ENCODE measurements at regions not wholly inside any gene's neighbourhood (a gene's known extent, or its start where the extent isn't known, plus 50 kb on each side); places are given as distances from the start of the nearest gene placed in this dataset.

DNA sequence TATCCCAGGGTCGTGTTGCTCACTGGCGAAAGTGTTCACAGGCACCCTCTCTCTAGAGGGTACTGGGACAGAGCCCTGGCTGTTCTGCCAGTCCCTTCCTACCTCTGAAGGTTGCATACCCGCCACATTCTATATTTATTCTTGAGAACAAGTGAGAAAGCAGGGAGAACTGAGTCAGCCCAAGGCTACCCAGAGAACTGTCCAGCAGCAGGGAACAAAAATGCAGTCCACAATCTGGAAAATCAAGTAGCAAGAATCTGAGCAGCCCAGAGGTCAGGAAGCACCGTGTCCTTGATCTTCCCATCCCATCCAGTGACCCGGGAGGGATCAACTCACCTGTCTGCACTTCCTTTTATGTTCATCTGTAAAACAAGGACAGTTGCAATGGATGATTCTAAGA lies 164.1 kb downstream of the FBXO15 start:
- no peaks in the 10 kb centered on the region for H3K36me3 Mint-ChIP-seq (ENCODE audit: low read depth)
- H3K9me3 Mint-ChIP-seq, result peaks cover 12% of the 10 kb centered on the region
- H3K27ac Mint-ChIP-seq, result no peak overlapping the region
- no peaks in the 10 kb centered on the region for H3K4me1 Mint-ChIP-seq (ENCODE audit: low read depth)
- intact Hi-C loops (cut with micrococcal nuclease), result no loop called here
- peaks cover 1% of the 10 kb centered on the region for H3K27me3 Mint-ChIP-seq
- no peak overlapping the region for H3K4me3 Mint-ChIP-seq

DNA sequence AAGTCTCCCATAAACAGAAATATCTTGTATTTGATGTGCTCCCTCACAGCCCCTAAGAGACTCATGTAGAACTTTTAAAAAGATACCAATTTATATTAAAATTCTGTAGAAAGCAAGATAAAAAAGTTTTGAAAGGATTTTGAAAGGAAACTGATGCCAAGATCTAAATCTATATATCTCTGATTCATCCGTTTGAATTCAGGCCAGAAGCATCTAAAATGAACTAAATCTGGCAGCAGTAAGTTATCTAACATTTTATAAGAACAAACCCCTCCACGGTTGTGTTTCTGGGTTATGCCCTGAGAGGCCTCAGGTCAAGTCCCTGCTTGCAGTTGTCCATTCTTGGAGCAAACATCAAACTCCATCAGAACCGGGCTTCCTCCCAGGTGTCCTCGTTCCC lies 165.8 kb downstream of the FBXO15 start:
- Mint-ChIP-seq H3K4me3 (no peak overlapping the region), H3K27ac (no peak overlapping the region), H3K36me3 (ENCODE audit: low read depth) (no peaks in the 10 kb centered on the region), H3K4me1 (ENCODE audit: low read depth) (no peaks in the 10 kb centered on the region), H3K9me3 (no peaks in the 10 kb centered on the region), H3K27me3 (peaks cover 1% of the 10 kb centered on the region)
- intact Hi-C loops (cut with micrococcal nuclease), result no loop called here

DNA sequence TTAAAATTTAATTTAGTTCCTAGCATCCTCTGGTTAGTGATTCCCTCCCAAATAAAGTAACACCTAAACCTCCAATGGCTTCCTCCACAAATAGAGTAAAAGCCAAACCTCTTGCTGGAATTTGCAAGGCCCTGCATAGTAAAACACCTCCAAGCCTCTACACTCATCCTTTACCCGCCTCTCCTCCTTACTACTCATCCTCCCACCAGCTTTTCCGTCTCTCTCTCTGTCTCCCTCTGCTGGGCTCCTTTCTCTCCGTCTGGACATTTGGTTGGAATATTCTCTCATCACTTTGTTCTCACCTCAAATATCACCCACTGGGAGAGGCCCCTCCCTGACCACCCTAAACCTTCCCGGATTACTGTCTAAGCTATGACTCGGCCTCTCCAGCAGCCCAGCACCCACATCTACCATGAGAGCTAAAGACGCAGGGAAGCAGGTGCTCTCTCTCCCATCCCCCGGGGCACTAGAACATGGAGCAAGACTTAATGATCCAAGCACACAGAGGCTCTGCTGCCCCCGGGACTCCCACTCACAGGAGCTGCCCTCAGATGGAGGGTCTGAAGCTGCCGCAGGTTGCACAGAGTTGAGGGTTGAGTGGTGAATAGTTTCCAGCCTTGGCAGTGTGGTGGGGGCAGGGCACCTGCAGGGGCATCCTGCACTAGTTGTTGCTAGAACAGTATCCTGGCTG lies 167.2 kb downstream of the FBXO15 start:
- Mint-ChIP-seq H3K27ac (no peak overlapping the region), H3K4me1 (ENCODE audit: low read depth) (no peaks in the 10 kb centered on the region), H3K9me3 (no peaks in the 10 kb centered on the region), H3K4me3 (no peak overlapping the region), H3K27me3 (no peaks in the 10 kb centered on the region), H3K36me3 (ENCODE audit: low read depth) (no peaks in the 10 kb centered on the region)
- intact Hi-C loops (cut with micrococcal nuclease), result no loop called here

GRCh38 chr18:73979742-73980141 lies 167.9 kb downstream of the FBXO15 start:
- H3K27ac Mint-ChIP-seq, result no peak overlapping the region
- H3K27me3 Mint-ChIP-seq, result peaks cover 3% of the 10 kb centered on the region
- H3K4me1 Mint-ChIP-seq (ENCODE audit: low read depth), result no peaks in the 10 kb centered on the region
- H3K36me3 Mint-ChIP-seq (ENCODE audit: low read depth), result no peaks in the 10 kb centered on the region
- intact Hi-C loops (cut with micrococcal nuclease), result no loop called here
- H3K4me3 Mint-ChIP-seq, result no peak overlapping the region
- H3K9me3 Mint-ChIP-seq, result no peaks in the 10 kb centered on the region

DNA sequence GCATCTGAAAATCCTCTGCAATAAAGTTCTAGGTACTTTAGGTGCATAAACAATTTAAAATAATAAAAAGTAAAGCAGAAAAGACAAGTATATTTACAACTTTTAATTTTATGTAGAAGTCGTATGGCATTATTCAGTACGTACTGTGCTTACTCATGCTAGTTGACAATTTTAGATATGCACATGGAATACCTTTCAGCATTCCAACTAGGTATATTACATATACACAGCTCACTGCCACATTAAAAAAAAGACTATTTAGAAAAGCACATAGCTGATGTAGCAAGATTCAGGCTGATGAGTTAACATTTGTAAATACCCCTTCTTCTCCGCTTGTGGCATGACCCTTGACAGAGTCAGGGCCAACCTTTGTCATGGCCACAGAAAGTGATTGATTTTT lies 171.2 kb downstream of the FBXO15 start:
- Mint-ChIP-seq H3K4me1 (ENCODE audit: low read depth) (no peaks in the 10 kb centered on the region), H3K27ac (no peak overlapping the region), H3K4me3 (no peak overlapping the region), H3K27me3 (peaks cover 3% of the 10 kb centered on the region), H3K36me3 (ENCODE audit: low read depth) (no peaks in the 10 kb centered on the region), H3K9me3 (no peaks in the 10 kb centered on the region)
- intact Hi-C loops (cut with micrococcal nuclease), result no loop called here

GRCh38 chr18:73975266-73975665 lies 172.4 kb downstream of the FBXO15 start:
- no peaks in the 10 kb centered on the region for H3K36me3 Mint-ChIP-seq (ENCODE audit: low read depth)
- H3K27ac Mint-ChIP-seq, result no peak overlapping the region
- intact Hi-C loops (cut with micrococcal nuclease), result no loop called here
- H3K9me3 Mint-ChIP-seq, result no peaks in the 10 kb centered on the region
- peaks cover 3% of the 10 kb centered on the region for H3K27me3 Mint-ChIP-seq
- H3K4me3 Mint-ChIP-seq, result no peak overlapping the region
- no peaks in the 10 kb centered on the region for H3K4me1 Mint-ChIP-seq (ENCODE audit: low read depth)

GRCh38 chr18:73973972-73974371 lies 173.7 kb downstream of the FBXO15 start:
- intact Hi-C loops (cut with micrococcal nuclease), result no loop called here
- Mint-ChIP-seq H3K4me1 (ENCODE audit: low read depth) (no peaks in the 10 kb centered on the region), H3K4me3 (no peak overlapping the region), H3K36me3 (ENCODE audit: low read depth) (no peaks in the 10 kb centered on the region), H3K9me3 (no peaks in the 10 kb centered on the region), H3K27ac (no peak overlapping the region), H3K27me3 (peaks cover 3% of the 10 kb centered on the region)

DNA sequence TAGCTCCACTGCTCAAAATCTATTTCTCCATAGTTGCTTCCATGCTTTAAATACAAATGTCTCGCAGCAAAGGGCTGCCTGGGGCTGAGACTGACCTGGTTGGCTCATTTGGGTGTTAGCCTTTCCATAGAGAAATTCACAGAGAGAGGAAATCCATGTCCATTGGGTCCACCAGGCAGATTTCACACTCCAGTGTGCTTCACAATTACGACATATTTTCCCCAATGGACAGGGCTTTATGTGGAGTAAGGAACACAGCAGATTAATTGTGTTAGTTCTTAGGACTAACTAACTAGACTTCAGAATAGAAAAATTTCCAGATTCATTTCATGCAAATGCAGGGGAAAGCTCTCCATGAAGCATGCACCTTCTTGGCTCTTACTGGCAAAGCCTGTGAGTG lies 180.7 kb downstream of the FBXO15 start:
- intact Hi-C loops (cut with micrococcal nuclease), result no loop called here
- Mint-ChIP-seq H3K36me3 (ENCODE audit: low read depth) (no peaks in the 10 kb centered on the region), H3K4me1 (ENCODE audit: low read depth) (no peaks in the 10 kb centered on the region), H3K27me3 (no peaks in the 10 kb centered on the region), H3K4me3 (no peak overlapping the region), H3K9me3 (no peaks in the 10 kb centered on the region), H3K27ac (no peak overlapping the region)

GRCh38 chr18:73962256-73962655 lies 185.4 kb downstream of the FBXO15 start:
- H3K27me3 Mint-ChIP-seq, result peaks cover 7% of the 10 kb centered on the region
- no peaks in the 10 kb centered on the region for H3K4me1 Mint-ChIP-seq (ENCODE audit: low read depth)
- no peak overlapping the region for H3K27ac Mint-ChIP-seq
- H3K4me3 Mint-ChIP-seq, result no peak overlapping the region
- no peaks in the 10 kb centered on the region for H3K36me3 Mint-ChIP-seq (ENCODE audit: low read depth)
- H3K9me3 Mint-ChIP-seq, result no peaks in the 10 kb centered on the region
- intact Hi-C loops (cut with micrococcal nuclease), result no loop called here

GRCh38 chr18:73961804-73962203 lies 185.8 kb downstream of the FBXO15 start:
- H3K27ac Mint-ChIP-seq, result no peak overlapping the region
- H3K36me3 Mint-ChIP-seq (ENCODE audit: low read depth), result no peaks in the 10 kb centered on the region
- no peaks in the 10 kb centered on the region for H3K9me3 Mint-ChIP-seq
- intact Hi-C loops (cut with micrococcal nuclease), result no loop called here
- H3K27me3 Mint-ChIP-seq, result peaks cover 7% of the 10 kb centered on the region
- H3K4me3 Mint-ChIP-seq, result no peak overlapping the region
- no peaks in the 10 kb centered on the region for H3K4me1 Mint-ChIP-seq (ENCODE audit: low read depth)

GRCh38 chr18:73959352-73959751 lies 188.3 kb downstream of the FBXO15 start:
- H3K36me3 Mint-ChIP-seq (ENCODE audit: low read depth), result no peaks in the 10 kb centered on the region
- no peak overlapping the region for H3K4me3 Mint-ChIP-seq
- H3K27ac Mint-ChIP-seq, result no peak overlapping the region
- peaks cover 7% of the 10 kb centered on the region for H3K27me3 Mint-ChIP-seq
- intact Hi-C loops (cut with micrococcal nuclease), result no loop called here
- no peaks in the 10 kb centered on the region for H3K9me3 Mint-ChIP-seq
- no peaks in the 10 kb centered on the region for H3K4me1 Mint-ChIP-seq (ENCODE audit: low read depth)

DNA sequence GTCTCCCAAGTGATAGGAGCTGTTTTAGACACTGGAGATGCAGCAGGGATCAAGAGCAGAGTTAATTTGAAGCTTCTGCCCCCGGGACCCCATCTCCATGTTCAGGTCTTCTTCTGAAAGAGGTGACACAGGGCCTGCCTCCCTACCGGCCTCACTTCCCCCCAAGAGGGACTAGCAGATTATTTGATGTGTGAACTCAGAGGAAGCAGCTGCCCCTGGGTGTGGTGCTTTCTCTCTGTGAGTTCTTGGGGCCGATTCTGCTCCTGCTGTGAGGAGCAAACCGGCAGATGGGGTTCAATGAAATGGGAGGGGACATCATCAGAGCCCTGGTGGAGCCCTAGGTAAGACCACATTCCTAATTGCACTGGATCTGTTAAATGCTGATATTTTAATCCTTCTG lies 193.4 kb downstream of the FBXO15 start:
- no peaks in the 10 kb centered on the region for H3K4me1 Mint-ChIP-seq (ENCODE audit: low read depth)
- no peaks in the 10 kb centered on the region for H3K36me3 Mint-ChIP-seq (ENCODE audit: low read depth)
- no peak overlapping the region for H3K4me3 Mint-ChIP-seq
- H3K27ac Mint-ChIP-seq, result no peak overlapping the region
- intact Hi-C loops (cut with micrococcal nuclease), result no loop called here
- H3K27me3 Mint-ChIP-seq, result peaks cover 5% of the 10 kb centered on the region
- no peaks in the 10 kb centered on the region for H3K9me3 Mint-ChIP-seq

GRCh38 chr18:73952296-73952946 lies 195.2 kb downstream of the FBXO15 start:
- intact Hi-C loops (cut with micrococcal nuclease), result no loop called here
- Mint-ChIP-seq H3K27ac (no peak overlapping the region), H3K9me3 (no peaks in the 10 kb centered on the region), H3K27me3 (peaks cover 5% of the 10 kb centered on the region), H3K4me1 (ENCODE audit: low read depth) (no peaks in the 10 kb centered on the region), H3K36me3 (ENCODE audit: low read depth) (no peaks in the 10 kb centered on the region), H3K4me3 (no peak overlapping the region)

GRCh38 chr18:73950116-73950700 lies 197.4 kb downstream of the FBXO15 start:
- Mint-ChIP-seq H3K27me3 (peaks cover 5% of the 10 kb centered on the region), H3K9me3 (no peaks in the 10 kb centered on the region), H3K36me3 (ENCODE audit: low read depth) (no peaks in the 10 kb centered on the region), H3K4me1 (ENCODE audit: low read depth) (no peaks in the 10 kb centered on the region), H3K4me3 (no peak overlapping the region), H3K27ac (no peak overlapping the region)
- intact Hi-C loops (cut with micrococcal nuclease), result no loop called here

GRCh38 chr18:73948497-73948896 lies 199.1 kb downstream of the FBXO15 start:
- Mint-ChIP-seq H3K27me3 (peaks cover 5% of the 10 kb centered on the region), H3K4me3 (no peak overlapping the region), H3K9me3 (no peaks in the 10 kb centered on the region), H3K36me3 (ENCODE audit: low read depth) (no peaks in the 10 kb centered on the region), H3K27ac (no peak overlapping the region), H3K4me1 (ENCODE audit: low read depth) (no peaks in the 10 kb centered on the region)
- intact Hi-C loops (cut with micrococcal nuclease), result no loop called here

All from dendritic cell treated with granulocyte-macrophage colony-stimulating factor and Interleukin-4, amounts not matched to agents 40 ng/mL and 50 ng/mL, for 4 days (primary cell).